Frontal cortex (tissue), 3 donors: ENCODE measurements at regions not wholly inside any gene's neighbourhood (a gene's known extent, or its start where the extent isn't known, plus 50 kb on each side); places are given as distances from the start of the nearest gene placed in this dataset.

ENCODE experiments used
- DNase-seq, 2 donors: peaks; one replicate each; pipeline ENCODE4 v3.0.0; 2012; ENCODE audit warnings: low spot score in 2 of 2
- FAIRE-seq: peaks from 2 replicates; lab custom pipeline; 2012; peaks lifted over from hg19 to GRCh38; lab: Jason Lieb, UNC
- donor health status: control.
- donor health status: control.
- donor health status: control.

DNA sequence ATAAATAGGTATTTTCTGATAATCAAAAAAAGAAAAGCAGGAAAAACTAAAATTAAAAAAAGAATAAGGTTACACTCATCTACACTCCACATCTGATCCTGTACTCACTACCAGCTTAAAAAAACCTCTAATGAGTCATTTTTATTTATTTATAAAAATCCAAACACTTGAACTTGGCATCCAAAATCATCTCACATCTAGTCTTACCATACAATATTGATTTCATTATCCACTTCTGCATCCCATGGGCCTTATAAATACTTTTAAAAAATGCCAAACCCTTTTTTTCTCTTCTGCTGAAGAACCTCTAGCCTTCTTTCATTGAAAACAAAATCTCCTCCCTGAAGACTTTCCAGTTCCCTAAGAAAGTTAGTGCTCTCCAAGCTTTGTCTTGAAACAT is 109.7 kb downstream of the TMTC3 start:
- FAIRE-seq: no peak
- DNase-seq: no peak

DNA sequence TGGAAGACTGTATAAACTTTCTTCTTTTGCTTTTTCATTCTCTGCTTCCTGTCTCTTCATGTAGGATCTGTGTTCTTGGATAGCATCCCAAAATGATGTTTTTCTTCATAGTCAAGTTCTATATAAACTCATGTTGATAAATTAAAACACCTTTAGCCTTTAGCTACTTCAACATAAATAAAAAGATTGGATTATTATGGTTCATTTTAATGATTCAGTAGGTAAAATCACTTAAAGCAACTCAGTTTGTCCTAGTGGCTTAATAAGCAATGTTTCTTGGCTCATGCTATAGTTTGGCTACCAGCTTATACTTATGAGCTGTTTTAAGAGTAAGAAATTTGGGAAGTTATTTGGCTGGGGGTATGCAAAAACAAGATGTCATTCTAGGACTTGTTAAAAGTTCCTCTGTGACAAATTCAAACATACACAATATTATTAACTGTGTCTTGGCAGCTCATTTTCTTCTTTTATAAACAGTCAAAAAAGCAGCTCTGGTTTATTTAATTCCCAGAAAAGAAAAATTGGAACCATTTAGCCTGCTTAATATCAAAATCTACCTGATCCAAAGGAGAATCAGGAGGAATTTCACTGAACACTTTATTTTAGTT is 111.4 kb downstream of the TMTC3 start:
- DNase-seq: no peak
- no peak for FAIRE-seq

DNA sequence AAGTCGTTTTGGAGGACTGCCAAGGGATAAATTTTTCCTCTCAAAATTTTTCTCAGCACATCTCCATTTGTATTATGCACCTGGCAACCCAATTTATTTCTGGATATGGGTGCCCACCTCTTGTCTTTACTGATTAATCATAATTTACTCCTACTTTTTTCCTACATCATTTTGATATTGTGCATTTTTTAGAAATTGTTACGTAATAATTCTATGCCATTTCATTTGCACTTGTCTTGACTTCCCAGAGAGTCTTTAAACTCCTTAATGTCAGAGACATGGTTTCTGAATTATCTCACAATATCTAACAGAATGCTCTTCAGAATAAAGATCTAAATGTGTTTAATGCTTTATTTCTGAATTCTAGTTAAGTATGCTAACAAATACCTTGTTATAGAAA is 113.1 kb downstream of the TMTC3 start:
- DNase-seq (no peak), FAIRE-seq (no peak)

DNA sequence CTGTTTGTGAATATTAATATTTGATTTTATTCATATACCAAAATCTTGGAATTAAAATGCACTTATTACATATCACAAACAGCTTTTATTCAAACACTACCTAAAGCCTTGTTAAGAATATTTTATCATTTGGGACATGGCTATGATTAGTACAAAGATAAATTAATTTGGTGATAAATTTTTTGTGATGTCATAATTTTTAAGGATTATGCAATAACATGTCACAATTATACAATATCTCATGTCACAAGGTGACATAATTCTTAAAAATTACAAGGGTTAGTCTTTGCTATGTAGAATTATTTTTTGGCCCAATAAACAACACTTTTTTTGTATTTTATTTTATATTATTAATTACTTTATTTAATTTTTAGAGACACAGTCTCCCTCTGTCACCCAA is 113.7 kb downstream of the TMTC3 start:
- DNase-seq: no peak
- FAIRE-seq: peak; percentile 17

DNA sequence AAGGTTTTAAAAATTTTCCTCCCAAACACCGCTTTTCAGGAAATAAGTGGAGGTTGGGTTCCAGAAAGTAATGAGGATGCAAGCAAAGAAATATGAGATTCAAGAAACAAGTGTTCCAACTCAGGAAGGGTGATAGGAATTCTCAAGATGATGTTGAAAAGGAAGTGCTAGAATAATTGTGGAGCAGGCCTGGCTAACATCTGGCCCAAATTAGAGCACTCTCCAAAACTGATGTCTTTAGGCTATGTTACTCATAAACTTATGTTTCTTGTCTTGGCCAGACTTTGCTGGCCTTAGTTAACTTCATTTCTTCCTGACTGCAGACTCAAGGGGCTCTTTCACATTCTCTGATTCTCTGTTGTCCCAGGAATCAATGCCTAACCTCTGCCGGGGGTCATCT is 116.3 kb downstream of the TMTC3 start:
- FAIRE-seq: no peak

DNA sequence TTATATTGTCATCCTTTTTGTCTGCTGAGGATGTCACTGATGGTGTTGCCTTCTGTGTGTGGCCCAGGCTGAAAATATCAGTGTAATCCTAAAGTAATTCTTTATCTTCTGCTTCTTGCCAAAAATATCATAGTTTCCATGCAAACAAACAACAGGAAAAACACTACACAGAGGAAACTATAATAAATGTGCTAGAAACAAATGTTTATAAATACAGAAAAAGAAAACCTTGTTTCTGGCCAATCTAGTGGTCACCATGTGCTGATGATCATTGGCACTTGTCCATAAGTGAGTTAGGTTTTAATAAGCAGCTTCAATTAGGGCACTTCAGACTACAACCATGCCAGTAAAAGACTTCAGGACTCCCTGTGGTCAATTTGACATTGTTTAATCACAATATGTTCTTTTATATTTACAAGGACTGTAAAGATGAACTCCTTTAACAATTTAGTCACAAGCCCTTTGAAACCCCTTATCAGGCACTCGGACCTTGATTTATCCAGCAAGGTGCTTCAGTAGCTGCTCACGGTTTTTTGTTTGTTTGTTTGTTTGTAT is 124.8 kb downstream of the TMTC3 start:
- no peak for FAIRE-seq
- no peak for DNase-seq

More for the DNA sequence above, 116.3 kb downstream of the TMTC3 start:
- DNase-seq: no peak

DNA sequence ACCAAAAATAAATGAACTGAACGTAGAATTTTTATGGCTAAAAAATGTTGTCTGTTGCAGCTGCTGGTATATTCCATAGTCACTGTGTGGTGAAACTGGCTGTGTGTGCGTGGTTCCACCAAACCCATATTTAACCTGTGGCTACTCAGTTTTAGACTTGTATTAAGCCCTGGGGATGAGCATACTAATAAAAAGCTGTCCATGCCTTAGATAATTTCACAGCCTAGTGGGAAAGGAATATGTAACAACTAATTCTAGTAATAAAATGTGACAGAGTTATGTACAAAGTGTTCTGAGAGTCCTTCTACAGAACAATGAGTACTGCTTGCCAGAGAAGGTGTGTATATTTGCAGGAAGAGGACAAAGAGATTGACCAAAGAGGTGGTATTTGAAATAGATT is 125.5 kb downstream of the TMTC3 start:
- no peak for FAIRE-seq

DNA sequence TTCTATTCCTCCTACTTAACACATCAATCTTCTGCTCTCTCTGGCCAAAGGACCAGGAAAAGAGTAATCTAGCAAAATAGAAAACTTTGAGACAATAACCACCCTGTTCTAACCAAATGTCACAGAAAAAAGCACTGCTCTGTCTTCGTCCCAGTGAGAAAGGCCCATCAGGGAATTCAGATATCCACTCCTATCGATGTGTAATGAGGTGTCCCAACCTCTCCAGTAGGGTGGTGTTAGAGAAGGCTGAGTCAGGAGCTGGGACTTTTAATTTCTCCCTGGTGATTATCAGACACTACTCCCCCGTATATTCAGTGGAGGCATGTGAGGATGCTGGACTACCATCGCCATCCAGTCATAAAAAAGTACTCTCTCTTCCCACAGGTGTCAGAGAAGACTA is 130.3 kb downstream of the TMTC3 start:
- no peak for DNase-seq

More for the DNA sequence above, 125.5 kb downstream of the TMTC3 start:
- no peak for DNase-seq

DNA sequence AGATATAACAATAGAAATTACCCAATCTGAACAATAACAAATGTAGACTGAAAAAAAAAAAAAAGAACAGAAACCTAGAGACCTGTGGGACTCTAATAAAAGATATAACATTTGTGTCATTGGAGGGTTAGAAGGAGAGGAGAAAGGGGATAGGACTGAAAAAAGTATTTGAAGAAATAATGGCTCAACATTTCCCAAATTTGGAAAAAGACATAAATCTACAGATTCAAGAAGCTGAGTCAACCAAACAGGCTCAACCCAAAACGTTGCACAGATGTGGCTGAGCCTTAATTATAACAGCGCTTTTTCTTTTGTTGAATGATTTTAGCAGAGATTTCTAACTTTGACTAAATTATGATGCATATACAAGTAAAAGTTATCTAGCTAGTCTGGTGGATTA is 131.3 kb downstream of the TMTC3 start:
- FAIRE-seq: no peak
- DNase-seq: no peak

More for the DNA sequence above, 130.3 kb downstream of the TMTC3 start:
- no peak for FAIRE-seq

DNA sequence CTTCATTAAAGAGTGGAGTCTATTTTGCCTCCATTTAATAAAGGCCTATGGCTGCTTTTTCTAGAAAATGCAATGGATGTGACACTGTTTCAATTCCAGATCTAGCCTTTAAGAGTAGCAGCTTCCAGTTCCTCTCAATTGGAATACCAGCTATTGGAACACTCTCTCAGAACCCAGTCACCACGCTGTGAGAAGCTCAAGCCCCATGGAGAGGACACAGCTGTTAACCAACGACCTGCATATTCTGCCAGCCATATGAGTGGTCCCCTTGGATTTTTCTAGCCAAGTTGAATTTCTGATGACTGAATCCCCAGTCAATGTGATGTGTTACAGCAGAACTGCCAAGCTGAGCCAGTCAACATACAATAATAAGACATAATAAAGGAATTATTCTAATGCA is 131.8 kb downstream of the TMTC3 start:
- FAIRE-seq (no peak), DNase-seq (no peak)

DNA sequence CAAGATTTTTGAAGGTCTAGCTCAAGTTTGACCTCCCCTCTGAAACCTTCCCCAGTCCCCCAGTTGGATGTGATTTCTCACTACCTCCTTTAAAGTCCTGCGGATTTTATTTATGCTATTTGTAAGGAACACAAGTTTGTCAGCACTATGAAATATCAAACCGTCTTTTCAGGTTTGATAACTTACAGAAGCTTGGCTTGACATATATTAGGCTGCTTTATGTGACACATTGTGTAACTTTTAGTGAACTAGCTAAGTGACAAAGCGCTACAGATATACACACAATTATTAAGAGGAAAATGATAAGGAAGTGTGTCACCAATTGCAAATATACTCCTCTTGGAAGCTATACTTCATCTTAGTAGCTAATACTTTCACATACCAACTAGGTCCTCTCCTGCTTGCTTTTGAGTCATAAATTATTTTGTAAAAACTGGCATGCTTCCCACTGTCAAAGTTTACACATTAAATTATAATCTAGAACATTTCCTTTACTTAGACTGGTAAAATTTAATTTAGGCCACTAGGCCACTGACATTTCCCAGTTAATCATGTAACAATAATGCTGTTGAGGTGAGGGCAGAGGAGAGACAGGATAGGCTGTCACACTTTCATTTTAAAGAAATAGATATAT is 149.5 kb downstream of the TMTC3 start:
- DNase-seq (no peak), FAIRE-seq (no peak)

DNA sequence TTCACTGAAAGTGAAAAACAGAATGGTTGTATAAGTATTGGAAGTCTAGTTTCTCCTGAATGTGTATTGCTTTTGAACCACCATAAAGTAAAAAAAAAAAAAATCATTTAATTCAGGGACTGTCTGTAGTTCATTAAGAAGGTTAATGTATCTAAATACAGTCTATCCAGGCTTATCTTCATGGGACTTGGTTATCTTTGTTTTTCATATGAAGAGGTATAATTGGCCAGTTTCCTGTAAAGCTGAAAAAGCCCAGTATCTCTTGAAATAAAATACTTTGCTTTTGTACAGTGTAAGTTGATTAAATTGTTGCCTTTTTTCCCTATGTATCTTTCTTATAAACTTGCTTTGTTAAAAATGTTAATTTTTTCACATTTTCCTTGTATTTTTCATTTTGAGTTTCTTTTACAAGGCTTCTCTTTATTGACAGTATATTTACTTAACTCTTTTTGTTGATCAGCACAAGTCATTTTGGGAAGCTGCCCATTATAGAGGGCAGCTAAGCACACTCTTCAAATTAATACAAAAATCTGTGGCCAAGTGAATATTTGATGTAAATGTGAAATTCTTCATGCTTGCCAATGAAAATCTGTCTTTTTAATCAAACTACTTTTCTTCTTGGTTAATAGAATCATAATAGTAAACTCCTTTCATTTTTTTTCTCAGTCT is 156.0 kb downstream of the TMTC3 start:
- FAIRE-seq: no peak
- no peak for DNase-seq

DNA sequence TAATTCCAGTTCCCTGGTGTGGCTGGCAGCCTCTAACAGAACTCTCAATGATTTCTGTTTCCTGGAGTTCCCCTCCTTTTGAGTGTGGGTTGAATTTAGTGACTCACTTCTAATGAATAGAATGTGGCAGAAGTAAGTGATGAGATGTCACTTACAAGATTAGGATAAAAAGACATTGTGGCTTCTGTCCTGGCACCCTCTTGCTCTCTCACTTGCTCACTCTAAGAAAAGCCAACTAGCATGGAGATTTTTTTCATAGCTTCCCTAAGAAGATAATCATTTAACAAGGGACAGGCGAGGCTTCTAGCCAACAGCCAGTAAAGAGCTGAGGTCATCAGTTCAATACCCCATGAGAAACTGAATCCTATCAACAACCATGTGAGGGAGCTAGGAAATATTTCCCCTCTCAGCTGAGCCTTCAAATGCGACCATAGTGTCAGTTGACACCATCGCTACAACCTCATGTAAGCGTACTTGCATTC is 156.7 kb downstream of the TMTC3 start:
- FAIRE-seq (no peak), DNase-seq (no peak)

DNA sequence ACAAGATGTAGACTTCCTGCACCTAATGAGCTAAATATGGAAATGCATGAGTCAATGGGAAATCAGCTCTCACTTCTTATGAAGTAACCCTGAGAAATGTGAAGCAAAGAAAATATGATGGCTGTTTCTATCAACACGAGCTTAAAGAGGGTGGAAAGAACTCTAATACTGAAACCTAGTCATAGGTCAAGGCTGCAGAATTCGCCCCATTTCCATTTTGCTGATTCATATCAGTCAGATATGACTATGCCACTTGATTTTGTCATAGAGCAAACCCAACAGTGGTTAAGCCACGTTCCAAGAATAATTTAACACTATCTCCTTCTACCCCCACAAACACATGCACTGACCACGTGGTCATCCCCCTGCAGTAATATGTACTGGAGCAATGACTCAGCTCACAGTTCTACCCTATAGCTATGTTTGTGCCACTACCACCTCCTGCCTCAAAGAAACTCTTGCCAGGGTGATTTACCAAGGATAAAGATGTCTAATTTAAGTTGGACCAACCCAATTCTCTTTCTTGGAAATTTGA is 157.5 kb downstream of the TMTC3 start:
- FAIRE-seq (no peak), DNase-seq (no peak)

DNA sequence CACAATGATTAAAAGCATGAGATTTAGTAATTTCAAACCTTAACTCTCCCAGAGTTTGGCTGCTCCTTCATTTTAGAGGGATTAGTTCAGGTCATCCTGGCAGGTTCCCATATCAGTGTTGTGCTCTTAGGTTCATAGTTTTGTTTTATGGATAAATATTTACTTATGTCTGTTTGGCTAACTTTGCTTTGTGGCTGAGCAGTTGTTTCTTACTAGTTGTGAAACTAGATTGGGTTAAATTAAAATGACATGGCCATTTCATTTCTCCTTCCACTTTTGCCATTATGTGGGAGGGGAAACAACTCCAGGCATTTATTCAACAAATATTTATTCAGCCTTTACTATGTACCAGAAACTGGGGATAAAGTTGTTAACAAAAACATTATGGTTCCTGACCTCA is 158.8 kb downstream of the TMTC3 start:
- DNase-seq: no peak
- FAIRE-seq: no peak

DNA sequence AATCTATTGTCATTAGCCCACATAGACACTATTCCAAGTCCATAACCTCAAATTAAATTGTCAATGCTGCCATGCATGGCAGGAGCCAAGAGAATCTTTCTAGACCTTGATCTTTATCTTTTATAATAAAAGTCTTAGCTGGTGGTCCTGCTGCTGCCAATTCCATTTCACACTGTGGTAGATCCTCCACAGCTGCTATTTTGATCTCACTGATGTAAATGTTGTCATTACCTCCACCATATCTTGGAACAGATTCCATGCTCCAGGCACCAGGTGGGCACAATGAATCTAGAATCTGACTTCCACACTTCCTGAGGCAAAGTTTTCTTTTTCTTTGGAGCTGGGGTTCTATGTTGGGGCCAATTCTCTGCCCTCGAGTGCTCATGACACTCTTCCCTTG is 161.2 kb downstream of the TMTC3 start:
- DNase-seq: no peak

DNA sequence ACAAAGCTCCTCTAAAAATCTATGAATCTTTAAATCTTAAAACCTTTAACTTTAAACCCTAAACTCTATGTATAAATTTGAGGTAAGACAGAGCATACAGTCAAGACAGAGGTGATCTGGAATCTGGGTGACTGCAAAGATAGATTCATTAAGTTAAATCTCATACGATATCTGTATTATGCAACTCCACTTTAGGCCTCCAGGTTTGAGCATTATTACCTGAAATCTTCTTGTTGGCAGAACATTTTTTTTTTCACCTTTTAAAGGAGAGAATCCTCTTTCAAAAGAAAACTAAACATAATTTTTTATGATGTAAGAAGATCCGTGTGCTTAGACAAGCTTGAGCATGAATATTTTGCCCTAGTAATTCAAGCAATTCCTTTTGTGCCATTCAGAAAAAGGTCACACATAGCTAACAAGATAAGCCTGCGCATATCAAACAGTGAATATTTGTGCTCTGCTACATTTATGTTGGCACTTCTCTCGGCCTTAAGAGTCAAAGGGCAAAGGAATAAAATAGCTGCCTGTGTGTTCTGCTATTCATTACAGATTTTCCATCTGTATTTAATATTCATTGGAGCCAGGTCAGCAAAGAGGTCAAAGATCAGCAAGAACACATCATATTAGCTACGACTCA is 163.3 kb downstream of the TMTC3 start:
- no peak for DNase-seq
- no peak for FAIRE-seq

More for the DNA sequence above, 161.2 kb downstream of the TMTC3 start:
- FAIRE-seq: no peak

DNA sequence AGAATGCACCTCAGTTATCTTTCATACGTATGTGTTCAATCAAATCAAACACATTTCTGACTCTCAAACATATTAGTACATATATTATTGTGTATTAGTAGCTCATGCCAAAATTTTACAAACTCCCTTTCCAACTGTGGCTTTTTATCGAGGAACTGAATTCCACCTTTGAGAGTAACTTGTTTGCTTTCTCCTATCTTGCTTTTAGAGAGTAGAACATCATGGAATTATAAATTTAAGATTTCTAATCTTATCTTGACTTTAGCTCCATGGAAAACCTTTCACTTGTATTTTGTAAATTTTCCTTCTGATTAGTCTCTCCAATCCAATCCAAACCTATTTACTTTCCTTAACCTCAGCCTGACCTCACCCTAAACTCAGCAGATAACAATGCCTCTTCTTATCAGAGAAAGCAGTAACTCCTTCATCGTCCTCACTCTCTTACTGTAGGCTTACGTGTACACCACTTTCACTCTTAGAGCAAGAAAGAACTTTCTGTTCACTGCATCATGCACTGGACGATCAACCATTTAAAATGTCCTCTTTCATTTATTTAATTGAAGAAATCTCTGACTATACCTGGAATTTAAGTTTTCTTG is 164.5 kb downstream of the TMTC3 start:
- DNase-seq (no peak), FAIRE-seq (no peak)

DNA sequence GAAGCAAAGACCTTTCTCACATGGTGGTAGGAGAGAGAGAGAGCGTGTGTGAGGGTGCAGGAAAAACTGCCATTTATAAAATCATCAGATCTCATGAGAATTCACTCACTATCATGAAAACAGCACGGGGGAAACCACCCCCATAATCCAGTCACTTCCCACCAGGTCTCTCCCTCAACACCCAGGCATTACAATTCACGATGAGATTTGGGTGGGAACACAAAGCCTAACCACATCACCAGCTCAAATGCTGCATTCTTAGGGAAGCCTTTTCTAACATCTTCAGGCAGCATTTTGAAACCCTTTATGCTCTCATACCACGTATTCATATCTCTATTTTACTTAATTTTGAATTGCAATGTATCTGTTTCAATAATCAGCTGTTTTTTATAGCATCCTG is 165.9 kb downstream of the TMTC3 start:
- no peak for DNase-seq
- FAIRE-seq: no peak

DNA sequence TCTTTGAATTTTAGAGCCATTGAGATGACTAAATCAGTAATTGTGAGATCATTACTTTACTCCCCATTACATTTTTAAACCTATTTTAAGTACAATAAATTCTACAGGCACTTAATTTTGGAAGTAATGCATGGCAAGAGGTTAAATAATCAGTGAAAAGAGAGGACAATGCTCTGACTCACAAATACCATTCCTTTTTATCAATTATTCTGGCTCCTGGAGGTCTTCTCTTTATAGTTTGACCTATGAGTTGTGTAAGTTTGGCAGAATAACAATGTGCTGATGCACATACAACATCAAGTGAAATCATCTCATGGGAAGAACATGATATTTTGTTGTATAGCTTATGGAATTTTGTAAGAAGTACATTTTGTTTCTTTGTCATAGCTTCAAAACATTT is 166.7 kb downstream of the TMTC3 start:
- no peak for FAIRE-seq

More for the DNA sequence above, 166.7 kb downstream of the TMTC3 start:
- DNase-seq: no peak
